Germinal center (tissue), 1 donor: ENCODE measurements at regions not wholly inside any gene's neighbourhood (a gene's known extent, or its start where the extent isn't known, plus 50 kb on each side); places are given as distances from the start of the nearest gene placed in this dataset.
"Not testable (repeated sequence)": the region's sequence is repeated elsewhere in the genome, so short reads cannot be mapped to it uniquely, and the experiment has no call there.

ENCODE experiments used
- DNase-seq: peaks from one replicate; pipeline ENCODE4 v3.0.0; 2012; ENCODE audit warnings: mixed read lengths, low spot score

- no peak for DNase-seq
Measured at GRCh38 chr13:71300602-71301001, 566.4 kb downstream of the DACH1 start.

DNA sequence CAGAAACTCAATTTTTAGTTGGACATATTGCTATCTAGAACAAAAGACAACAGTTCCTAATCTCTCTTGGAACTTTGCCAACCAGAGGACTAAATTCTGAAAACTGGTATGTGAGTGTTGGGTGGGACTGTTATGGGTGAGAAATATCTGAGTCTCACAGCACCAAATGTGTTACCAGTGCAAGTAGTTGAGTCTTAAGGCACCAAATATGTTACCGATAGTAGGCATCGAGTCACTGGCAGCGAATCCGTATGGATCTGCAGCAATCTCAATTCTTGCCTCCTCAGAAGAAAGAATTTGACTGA lies 575.2 kb downstream of the DACH1 start:
- no peak for DNase-seq

GRCh38 chr13:71290963-71291841 lies 575.8 kb downstream of the DACH1 start:
- no peak for DNase-seq

DNA sequence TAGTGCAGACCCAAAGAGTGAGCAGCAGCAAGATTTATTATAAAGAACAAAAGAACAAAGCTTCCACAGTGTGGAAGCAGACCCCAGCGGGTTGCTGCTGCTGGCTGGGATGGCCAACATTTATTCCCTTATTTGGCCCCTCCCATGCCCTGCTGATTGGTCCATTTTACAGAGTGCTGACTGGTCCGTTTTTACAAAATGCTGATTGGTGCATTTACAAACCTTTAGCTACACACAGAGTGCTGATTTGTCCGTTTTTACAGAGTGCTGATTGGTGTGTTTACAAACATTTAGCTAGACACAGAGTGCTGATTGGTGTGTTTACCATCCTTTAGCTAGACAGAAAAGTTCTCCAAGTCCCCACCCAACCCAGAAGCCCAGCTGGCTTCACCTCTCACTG lies 577.0 kb downstream of the DACH1 start:
- not testable (repeated sequence) for DNase-seq

DNA sequence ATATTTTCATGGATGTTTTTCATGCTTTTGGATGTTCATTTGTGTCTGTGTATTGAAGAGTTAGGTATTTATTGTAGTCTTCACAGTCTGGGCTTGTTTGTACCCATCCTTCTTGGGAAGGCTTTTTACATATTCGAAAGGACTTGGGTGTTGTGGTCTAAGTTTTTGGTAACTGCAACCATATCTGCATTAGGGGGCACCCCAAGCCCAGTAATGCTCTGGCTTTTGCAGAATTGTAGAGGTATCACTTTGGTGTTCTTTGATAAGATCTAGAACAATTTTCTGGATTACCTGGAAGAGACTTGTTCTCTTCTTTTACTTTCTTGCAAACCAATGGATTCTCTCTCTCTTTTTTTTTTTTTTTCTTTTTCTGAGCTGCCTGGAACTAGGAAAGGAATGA lies 581.3 kb downstream of the DACH1 start:
- DNase-seq, result no peak

GRCh38 chr13:71278512-71278911 lies 588.5 kb downstream of the DACH1 start:
- DNase-seq, result no peak

DNA sequence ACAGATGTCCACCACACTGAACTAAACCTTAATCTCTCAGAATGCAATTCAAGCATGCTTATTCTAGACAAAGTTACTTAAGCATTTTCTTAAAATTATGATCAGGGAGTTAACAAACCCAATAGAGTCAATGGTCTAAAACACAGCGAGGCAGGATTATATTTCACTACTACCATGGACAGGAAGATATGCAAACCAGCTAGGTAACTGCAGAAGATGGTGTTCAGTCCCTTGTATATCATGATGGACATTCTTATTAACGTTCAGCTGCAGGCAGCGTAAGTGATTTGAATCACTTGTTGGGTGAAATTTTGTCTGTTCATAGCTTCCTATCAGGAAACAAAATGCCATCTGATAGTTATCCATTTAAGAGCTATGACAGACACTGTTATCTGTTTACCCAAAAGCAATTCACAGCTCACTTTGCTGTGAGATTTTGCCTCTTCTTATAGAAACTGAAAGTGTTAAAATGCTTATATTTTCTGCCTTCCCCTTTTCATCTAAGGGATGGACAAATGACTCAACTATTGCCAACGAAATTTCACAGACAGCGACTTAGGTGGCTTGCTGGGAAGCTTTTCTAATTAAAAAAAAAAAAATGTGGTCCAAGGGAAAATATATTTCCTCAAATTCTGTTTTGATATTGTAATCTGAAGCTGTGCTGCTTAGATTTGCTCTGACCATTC lies 591.9 kb downstream of the DACH1 start:
- DNase-seq, result no peak

- no peak for DNase-seq
Measured at GRCh38 chr13:71261256-71261655, 605.7 kb downstream of the DACH1 start.

- DNase-seq, result no peak
Measured at GRCh38 chr13:71260246-71260645, 606.8 kb downstream of the DACH1 start.

DNA sequence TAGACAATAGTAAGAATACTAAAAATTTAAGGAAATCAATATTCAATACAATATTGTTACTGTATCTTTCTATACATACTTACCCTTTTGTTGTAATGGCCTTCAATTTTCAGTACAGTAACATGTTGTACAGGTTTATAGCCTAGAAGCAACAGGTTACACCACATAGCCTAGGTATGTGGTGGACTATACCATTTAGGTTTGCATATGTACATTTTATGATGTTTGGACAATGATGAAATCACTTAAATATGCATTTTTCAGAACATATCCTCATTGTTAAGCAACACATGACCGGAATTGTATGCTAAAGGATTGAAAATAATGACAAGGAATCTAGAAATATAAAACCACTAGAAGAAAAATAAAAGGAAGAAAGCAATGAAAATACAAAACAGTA lies 611.4 kb downstream of the DACH1 start:
- no peak for DNase-seq

DNA sequence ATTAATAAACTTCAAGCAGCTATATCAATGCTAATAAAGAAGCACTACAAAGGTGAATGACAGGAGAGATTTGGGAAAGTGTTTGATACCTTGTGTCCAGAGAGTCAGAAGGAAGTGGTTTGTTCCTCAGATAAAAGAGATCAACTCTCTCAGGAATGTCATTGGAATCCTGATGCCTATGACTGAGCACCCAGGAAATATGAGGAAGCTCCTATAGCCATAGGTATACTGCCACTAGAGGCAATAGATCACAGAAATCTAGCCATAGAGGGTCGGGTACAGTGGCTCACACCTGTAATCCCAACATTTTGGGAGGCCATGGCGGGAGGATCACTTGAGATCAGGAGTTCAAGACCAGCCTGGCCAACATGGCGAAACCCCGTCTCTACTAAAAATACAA lies 612.6 kb downstream of the DACH1 start:
- DNase-seq, result no peak

DNA sequence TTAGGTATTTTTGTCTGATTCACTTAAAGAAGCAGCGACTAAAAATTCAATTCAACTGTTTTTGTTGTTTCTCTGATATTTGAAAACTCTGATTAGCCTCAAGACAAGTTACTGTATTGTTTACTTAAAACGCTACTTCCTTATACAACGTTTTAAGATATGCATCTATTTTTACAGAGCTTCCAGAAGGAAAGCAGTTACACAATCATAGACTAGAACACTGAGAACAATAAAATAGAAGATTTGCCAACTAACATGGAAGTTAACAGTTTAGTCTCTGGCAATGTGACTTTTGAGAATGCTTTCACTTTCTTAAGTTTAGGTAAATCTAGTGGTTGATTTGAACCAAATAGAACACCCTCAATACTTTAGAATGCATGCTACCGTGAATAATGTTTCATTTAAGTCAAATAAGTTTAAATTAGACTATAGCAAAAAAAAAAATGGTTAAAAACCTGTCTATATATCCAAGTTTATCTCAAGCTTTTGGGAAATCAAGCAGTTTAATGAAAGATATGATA lies 614.8 kb downstream of the DACH1 start:
- no peak for DNase-seq

- no peak for DNase-seq
Measured at GRCh38 chr13:71251292-71251951, 615.6 kb downstream of the DACH1 start.

GRCh38 chr13:71249011-71249410 lies 618.0 kb downstream of the DACH1 start:
- no peak for DNase-seq

GRCh38 chr13:71244161-71244560 lies 622.8 kb downstream of the DACH1 start:
- no peak for DNase-seq

DNA sequence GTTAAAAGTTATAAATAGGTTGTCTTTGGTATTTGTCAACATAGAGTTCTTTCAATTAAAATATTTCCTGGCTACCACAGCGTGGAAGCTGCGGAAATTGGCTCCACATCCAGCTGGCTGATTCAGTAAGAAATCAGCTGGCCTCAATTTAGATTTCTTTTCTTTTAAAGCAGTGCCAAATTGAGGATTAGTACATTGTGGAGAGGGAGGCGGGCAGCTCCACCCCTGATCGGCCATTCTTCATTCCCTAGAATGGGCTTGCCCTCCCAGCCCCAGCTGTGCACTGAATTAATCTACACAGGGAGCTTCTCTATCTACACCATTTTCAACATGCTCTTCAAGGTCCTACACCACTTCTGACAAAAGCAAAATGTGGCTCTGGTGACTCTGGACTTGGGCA lies 624.8 kb downstream of the DACH1 start:
- no peak for DNase-seq

DNA sequence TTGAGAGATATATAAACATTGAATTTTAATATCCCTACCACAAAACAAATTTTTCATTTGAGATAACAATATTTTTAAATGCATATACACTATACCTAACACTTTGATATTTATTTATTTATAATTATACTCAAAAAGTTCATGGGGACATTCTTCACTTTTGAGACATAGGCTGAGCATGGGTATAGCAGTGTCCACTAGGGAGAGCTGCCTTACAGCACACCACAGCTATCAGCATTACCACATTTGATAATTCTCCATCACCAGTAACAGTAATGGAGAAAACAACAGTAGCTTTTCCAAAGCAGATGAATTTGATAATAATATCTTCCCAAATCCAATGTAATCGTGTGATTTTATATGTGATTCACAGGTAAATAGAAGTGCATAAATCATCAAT lies 626.1 kb downstream of the DACH1 start:
- no peak for DNase-seq

- DNase-seq, result no peak
Measured at GRCh38 chr13:71237332-71237731, 629.7 kb downstream of the DACH1 start.

GRCh38 chr13:71219698-71220415 lies 647.1 kb downstream of the DACH1 start:
- no peak for DNase-seq

DNA sequence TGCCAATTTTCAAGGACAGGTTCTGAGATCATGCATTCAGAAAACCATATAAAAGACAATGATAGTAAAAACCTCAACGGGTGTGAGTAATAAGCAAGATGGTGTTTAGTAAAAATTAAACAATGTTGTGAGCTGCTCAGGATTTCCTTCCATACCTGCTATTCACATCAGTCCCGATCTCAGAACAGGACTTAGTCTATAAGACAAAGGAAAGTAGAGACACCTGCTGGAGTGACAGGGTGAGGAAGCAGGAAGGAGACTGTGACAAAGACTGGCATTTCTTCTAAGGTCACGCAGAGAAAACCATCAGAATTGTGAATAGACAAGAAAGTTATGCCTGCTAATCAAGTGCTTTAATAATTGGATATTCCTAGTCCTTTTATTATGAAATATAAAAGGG lies 648.0 kb downstream of the DACH1 start:
- DNase-seq, result no peak

DNA sequence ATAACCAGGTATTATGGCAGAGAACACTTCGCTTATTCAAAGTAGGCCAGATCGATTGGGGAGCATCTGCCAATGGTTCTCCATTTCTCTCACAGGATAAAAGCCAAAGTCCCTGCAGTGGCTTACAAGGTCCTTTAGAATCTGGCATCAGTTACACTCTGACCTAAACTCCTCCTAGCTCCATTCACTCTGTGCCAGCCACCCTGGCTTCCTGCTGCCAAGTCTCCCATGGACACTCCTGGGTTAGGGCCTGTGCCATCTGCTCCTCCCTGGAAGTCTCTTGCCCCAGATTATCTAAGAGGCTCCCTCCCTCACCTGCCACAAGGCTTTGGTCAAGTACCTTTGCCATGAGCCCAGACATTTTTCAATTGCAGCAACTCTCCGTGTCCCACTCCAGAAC lies 649.2 kb downstream of the DACH1 start:
- DNase-seq, result no peak

DNA sequence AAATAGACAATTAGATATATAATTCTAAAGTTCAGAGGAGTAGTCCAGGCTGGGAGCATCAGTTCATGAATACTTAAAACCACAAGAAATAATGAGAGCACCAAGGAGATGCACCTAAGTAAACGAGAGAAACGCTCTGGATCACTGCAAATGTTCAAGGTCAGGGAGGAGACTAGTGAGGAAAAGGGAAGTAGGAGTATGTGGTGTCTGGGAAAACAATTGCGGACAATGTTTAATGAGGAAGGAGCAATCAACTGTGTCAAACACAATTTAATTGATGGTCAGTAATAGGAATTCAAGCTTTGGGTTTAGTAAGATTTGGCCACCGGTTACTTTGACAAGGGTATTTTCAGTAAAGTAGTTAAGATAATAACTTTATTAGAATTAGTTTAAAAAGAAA lies 652.2 kb downstream of the DACH1 start:
- no peak for DNase-seq
